Adipocyte (in vitro differentiated cells): ENCODE measurements at regions not wholly inside any gene's neighbourhood (a gene's known extent, or its start where the extent isn't known, plus 50 kb on each side); places are given as distances from the start of the nearest gene placed in this dataset.
"Not testable (repeated sequence)": the region's sequence is repeated elsewhere in the genome, so short reads cannot be mapped to it uniquely, and the experiment has no call there.

Experiments used
- DNase-seq: peaks from one replicate; pipeline ENCODE4 v3.0.0-alpha.2; 2015; ENCODE audit warnings: low read depth
- H3K27me3 ChIP-seq: replicated peaks from 2 replicates; pipeline ENCODE4 v1.7.0; 2013; ENCODE audit warnings: mild to moderate bottlenecking, low read length, moderate library complexity; ENCODE audit not compliant: control insufficient read depth, insufficient read depth
- H3K36me3 ChIP-seq: 2 replicates; pipeline ENCODE4 v1.7.0; 2013; ENCODE audit warnings: low read length, mild to moderate bottlenecking, moderate library complexity; ENCODE audit not compliant: control insufficient read depth, insufficient read depth, severe bottlenecking
- H3K4me1 ChIP-seq: 2 replicates; pipeline ENCODE4 v1.7.0; 2013; ENCODE audit warnings: mild to moderate bottlenecking, low read length, moderate library complexity; ENCODE audit not compliant: control insufficient read depth, insufficient read depth
- H3K4me3 ChIP-seq: 2 replicates; pipeline ENCODE4 v1.7.0; 2013; ENCODE audit warnings: mild to moderate bottlenecking, low read length, moderate library complexity
- H3K9ac ChIP-seq: 2 replicates; pipeline ENCODE4 v1.7.0; 2013; ENCODE audit warnings: mild to moderate bottlenecking, low read length, moderate library complexity
- H3K9me3 ChIP-seq: 2 replicates; pipeline ENCODE4 v1.7.0; 2013; ENCODE audit warnings: mild to moderate bottlenecking, low read length, moderate library complexity; ENCODE audit not compliant: control insufficient read depth

GRCh38 chr4:1531683-1532548 is 125.7 kb upstream of the NKX1-1 start:
- Histone ChIP-seq H3K36me3 (no peaks in the 10 kb centered on the region), H3K4me1 (no peaks in the 10 kb centered on the region), H3K27me3 (peaks cover 70% of the 10 kb centered on the region), H3K9ac (no peak overlapping the region), H3K4me3 (no peak overlapping the region), H3K9me3 (peaks cover 23% of the 10 kb centered on the region)
- no peak for DNase-seq

DNA sequence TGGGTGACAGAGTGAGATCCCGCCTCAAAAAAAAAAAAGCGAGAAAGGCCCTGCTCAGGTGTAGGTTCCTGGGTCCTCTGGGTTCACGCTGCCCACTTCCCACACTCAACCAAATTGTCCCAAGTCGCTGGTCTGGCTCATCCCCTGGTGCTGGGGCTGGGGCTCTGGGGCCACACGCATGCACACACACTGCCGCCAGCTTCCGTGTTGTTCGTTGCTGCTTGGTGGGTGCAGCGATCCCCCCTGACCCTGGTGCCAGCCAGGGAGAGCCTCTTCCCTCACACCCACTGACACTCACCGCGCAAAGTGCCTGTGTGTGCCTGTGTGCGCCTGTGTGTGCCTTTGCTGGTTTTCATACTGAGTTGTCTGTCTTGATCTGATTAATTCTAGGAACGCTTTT is 124.1 kb upstream of the NKX1-1 start:
- Histone ChIP-seq H3K4me3 (no peak overlapping the region), H3K4me1 (no peaks in the 10 kb centered on the region), H3K27me3 (peaks cover 76% of the 10 kb centered on the region), H3K9me3 (peaks cover 33% of the 10 kb centered on the region), H3K36me3 (no peaks in the 10 kb centered on the region), H3K9ac (no peak overlapping the region)
- no peak for DNase-seq

- no peak for DNase-seq
- Histone ChIP-seq H3K36me3 (no peaks in the 10 kb centered on the region), H3K9ac (no peak overlapping the region), H3K4me1 (no peaks in the 10 kb centered on the region), H3K27me3 (peaks cover 68% of the 10 kb centered on the region), H3K9me3 (peaks cover 49% of the 10 kb centered on the region), H3K4me3 (no peak overlapping the region)
Measured at GRCh38 chr4:1524761-1525160, 118.5 kb upstream of the NKX1-1 start.

DNA sequence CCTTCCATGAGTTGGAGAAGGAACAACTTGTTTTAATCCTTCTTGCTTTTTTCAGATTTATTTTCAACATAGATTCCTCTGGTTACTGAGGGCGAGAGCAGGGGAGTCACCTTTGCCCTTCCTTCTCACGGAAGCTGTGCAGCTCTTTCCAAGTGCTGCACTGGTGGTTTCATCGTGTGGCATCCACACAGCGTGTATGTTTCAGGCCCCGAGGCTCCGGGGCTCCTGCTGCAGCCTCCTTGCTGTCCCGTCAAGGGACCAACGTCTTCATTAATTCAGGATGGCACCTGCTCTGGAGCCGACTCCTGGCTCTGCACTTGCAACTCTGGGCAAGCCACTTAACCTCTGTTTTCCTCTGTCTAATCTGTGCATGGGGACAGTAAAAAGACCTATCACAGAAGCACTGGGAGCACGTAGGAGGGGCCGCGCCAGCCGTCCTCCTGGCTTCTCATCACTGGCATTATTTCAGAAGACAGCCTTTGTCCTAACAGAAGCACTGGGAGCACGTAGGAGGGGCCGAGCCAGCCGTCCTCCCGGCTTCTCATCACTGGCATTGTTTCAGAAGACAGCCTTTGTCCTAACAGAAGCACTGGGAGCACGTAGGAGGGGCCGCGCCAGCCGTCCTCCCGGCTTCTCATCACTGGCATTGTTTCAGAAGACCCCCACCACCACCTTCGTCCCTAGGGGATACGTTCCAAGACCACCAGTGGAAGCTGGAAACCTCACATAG is 117.8 kb upstream of the NKX1-1 start:
- Histone ChIP-seq H3K4me1 (no peaks in the 10 kb centered on the region), H3K4me3 (no peak overlapping the region), H3K27me3 (peaks cover 67% of the 10 kb centered on the region), H3K9me3 (peaks cover 44% of the 10 kb centered on the region), H3K9ac (no peak overlapping the region), H3K36me3 (no peaks in the 10 kb centered on the region)
- no peak for DNase-seq

DNA sequence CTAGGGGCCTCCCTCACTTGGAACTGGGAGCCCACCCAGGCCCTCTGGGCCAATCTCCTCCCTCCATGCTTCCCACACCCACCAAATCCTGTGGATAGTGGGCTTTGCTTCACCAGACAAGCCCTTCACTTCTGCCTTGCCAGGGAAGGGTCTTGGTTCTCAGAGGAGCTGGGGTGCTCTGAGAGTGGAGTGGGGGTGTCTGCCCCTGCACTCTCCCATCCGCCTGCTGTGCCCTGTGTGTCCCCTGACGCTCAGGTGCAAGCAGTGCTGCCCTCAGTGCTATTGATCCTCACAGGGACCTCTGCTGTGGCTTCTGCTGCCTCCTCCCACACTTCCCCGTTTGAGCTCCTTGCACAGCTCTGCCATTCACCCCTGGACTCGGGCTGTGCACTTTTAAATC is 117.3 kb upstream of the NKX1-1 start:
- Histone ChIP-seq H3K4me3 (no peak overlapping the region), H3K4me1 (no peaks in the 10 kb centered on the region), H3K27me3 (peaks cover 68% of the 10 kb centered on the region), H3K36me3 (no peaks in the 10 kb centered on the region), H3K9ac (no peak overlapping the region), H3K9me3 (peaks cover 42% of the 10 kb centered on the region)
- no peak for DNase-seq

DNA sequence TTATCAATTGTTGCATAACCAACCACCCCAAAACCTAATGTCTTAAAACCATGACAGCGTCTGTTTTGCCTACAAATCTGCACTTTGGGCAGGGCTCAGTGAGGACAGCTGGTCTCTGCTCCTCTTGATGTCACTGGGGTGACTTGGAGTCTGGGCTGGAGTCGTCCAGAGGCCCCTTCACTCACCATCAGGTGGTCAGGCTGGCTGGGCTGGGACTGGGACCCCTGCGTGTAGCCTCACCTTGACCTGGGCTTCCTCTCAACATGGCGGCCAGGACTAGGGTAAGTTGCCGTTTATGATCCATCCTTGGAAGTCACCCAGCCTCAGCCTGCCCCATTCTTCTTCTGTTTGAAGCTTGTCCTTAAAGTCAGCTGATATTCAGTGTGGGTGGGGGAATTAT is 116.8 kb upstream of the NKX1-1 start:
- H3K4me3 ChIP-seq = no peak overlapping the region
- no peak overlapping the region for H3K9ac ChIP-seq
- H3K27me3 ChIP-seq = peaks cover 67% of the 10 kb centered on the region
- H3K4me1 ChIP-seq = no peaks in the 10 kb centered on the region
- H3K9me3 ChIP-seq = peaks cover 37% of the 10 kb centered on the region
- no peak for DNase-seq
- no peaks in the 10 kb centered on the region for H3K36me3 ChIP-seq

GRCh38 chr4:1522606-1523005 is 116.4 kb upstream of the NKX1-1 start:
- no peak overlapping the region for H3K9ac ChIP-seq
- peaks cover 33% of the 10 kb centered on the region for H3K9me3 ChIP-seq
- no peaks in the 10 kb centered on the region for H3K4me1 ChIP-seq
- H3K36me3 ChIP-seq = no peaks in the 10 kb centered on the region
- no peak for DNase-seq
- H3K27me3 ChIP-seq = peaks cover 67% of the 10 kb centered on the region
- no peak overlapping the region for H3K4me3 ChIP-seq

GRCh38 chr4:1521821-1522361 is 115.6 kb upstream of the NKX1-1 start:
- Histone ChIP-seq H3K36me3 (no peaks in the 10 kb centered on the region), H3K9ac (no peak overlapping the region), H3K9me3 (peaks cover 26% of the 10 kb centered on the region), H3K4me3 (no peak overlapping the region), H3K27me3 (peaks cover 66% of the 10 kb centered on the region), H3K4me1 (no peaks in the 10 kb centered on the region)
- no peak for DNase-seq

DNA sequence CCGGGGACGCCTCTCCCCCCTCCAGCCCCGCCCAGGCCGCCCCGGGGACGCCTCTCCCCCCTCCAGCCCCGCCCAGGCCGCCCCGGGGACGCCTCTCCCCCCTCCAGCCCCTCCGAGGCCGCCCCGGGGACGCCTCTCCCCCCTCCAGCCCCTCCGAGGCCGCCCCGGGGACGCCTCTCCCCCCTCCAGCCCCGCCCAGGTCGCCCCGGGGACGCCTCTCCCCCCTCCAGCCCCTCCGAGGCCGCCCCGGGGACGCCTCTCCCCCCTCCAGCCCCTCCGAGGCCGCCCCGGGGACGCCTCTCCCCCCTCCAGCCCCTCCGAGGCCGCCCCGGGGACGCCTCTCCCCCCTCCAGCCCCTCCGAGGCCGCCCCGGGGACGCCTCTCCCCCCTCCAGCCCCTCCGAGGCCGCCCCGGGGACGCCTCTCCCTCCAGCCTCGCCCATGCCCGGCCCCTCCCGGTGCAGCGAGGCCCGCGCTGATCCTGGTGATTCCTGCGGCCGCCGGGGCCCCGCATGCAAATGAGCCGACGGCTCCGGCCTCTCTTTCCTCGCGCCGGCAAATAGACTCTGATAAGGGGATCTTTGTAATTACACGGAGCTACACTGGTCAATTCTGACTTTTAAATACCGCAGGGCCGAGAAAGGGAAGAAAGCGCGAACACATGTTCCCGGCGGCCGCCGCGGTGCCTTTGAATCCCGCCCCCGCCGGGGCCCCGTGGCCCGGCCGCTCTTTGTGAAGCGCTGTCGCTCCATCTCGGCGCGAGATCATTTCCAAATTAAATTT is 114.7 kb upstream of the NKX1-1 start:
- not testable (repeated sequence) for H3K36me3 ChIP-seq, H3K4me1 ChIP-seq, H3K9ac ChIP-seq
- Histone ChIP-seq H3K9me3 (peaks cover 22% of the 10 kb centered on the region), H3K27me3 (peaks cover 73% of the 10 kb centered on the region), H3K4me3 (peak overlapping the region; percentile 33)
- DNase-seq = peak; percentile 46

GRCh38 chr4:1519787-1520661 is 113.8 kb upstream of the NKX1-1 start:
- H3K4me1 ChIP-seq = no peaks in the 10 kb centered on the region
- H3K36me3 ChIP-seq = no peaks in the 10 kb centered on the region
- H3K4me3 ChIP-seq = no peak overlapping the region
- peaks cover 12% of the 10 kb centered on the region for H3K9me3 ChIP-seq
- H3K27me3 ChIP-seq = peaks cover 71% of the 10 kb centered on the region
- no peak for DNase-seq
- no peak overlapping the region for H3K9ac ChIP-seq
